Mesenteric fat pad (tissue), 1 donor: ENCODE measurements at regions not wholly inside any gene's neighbourhood (a gene's known extent, or its start where the extent isn't known, plus 50 kb on each side); places are given as distances from the start of the nearest gene placed in this dataset.
"Not testable (repeated sequence)": the region's sequence is repeated elsewhere in the genome, so short reads cannot be mapped to it uniquely, and the experiment has no call there.

Source experiments
- DNase-seq: peaks from one replicate; pipeline ENCODE4 v3.0.0-alpha.2; 2020; ENCODE audit warnings: low spot score
- donor health status: DM: yes; HTN: yes; CAD: no.

GRCh38 chr1:38787041-38787440 lies 72.5 kb downstream of the RRAGC start:
- DNase-seq, result no peak

GRCh38 chr1:38786040-38786436 lies 73.5 kb downstream of the RRAGC start:
- no peak for DNase-seq

- DNase-seq, result no peak
Measured at GRCh38 chr1:38785285-38786039, 74.1 kb downstream of the RRAGC start.

- DNase-seq, result no peak
Measured at GRCh38 chr1:38784452-38785284, 74.9 kb downstream of the RRAGC start.

DNA sequence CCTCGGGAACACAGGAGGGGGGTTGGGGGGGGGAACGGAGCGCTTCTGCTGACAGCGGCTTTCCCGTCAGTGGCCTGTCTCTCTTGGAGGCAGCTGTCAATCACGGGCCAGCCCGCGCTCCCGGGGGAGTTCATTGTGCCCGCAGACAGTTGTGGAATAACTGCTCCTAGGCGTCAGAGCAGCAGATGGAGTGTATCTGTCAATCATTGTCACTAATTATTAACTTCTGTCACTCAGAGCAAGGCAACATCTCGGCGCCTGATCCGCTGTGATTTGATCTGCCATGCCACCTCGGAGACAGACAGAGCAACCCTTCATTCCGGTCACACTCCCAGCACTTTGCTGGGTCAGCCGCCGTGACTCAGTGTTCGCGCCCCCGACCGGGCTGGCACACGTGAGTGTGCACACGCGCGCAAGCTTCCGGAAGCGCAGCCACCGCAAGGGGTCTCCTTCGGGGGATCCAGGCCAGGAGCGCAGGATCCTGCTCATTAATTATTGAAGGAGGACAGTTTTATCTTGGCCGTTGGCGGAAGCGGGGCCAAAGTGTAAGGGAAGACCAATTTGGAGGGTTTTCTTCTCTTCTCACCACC lies 75.8 kb downstream of the RRAGC start:
- no peak for DNase-seq

GRCh38 chr1:38781872-38782617 lies 77.5 kb downstream of the RRAGC start:
- DNase-seq, result no peak

DNA sequence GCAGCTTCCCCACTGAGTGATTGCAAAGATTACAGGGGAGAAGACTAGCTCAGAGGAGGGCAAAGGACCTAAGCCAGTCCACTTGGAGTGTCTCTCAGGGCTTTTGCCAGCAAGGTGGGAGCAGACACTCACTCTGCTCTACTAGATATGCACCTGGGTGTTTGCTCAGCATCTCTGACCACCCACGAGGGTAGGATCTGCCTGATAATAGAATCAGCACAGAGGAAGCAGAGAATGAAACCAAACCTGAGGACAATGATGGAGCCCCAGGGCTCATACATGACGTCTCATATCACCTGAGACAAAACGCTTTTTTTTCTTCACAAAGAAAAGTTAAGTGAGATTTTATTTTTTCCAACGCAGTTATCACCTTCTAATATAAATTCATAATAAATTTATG lies 79.4 kb downstream of the RRAGC start:
- no peak for DNase-seq

- no peak for DNase-seq
Measured at GRCh38 chr1:38779491-38779890, 80.1 kb downstream of the RRAGC start.

- no peak for DNase-seq
Measured at GRCh38 chr1:38778521-38778920, 81.1 kb downstream of the RRAGC start.

GRCh38 chr1:38778051-38778450 lies 81.5 kb downstream of the RRAGC start:
- DNase-seq, result no peak

GRCh38 chr1:38777464-38777957 lies 82.1 kb downstream of the RRAGC start:
- DNase-seq, result no peak

DNA sequence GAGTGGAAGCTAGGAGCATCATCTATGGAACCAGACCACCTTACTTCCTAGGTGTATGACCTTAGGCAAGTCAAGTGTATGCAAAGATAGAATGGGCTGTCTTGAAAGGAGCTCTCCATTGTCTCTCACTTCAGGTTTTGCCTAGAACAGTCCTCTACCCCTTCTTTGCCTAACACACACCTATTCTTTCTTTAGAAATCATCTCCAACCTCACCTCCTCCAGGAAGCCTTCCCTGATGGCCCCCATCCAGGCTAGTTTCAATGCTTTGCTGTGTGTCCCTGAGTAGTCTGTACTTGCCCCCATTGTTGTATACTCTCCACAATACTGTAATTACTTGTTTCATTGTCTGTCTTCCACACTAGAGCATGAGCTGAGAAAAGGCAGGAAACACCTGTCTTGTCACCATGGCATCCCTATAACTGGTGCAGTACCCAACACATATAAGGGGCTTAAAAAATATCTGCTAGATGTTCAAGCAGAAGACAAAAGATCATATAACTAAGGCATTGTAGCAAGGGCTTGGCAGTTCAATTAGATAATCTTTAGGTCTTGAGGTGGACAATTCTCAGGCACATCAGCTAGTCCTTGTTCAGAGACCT lies 83.0 kb downstream of the RRAGC start:
- DNase-seq, result no peak

DNA sequence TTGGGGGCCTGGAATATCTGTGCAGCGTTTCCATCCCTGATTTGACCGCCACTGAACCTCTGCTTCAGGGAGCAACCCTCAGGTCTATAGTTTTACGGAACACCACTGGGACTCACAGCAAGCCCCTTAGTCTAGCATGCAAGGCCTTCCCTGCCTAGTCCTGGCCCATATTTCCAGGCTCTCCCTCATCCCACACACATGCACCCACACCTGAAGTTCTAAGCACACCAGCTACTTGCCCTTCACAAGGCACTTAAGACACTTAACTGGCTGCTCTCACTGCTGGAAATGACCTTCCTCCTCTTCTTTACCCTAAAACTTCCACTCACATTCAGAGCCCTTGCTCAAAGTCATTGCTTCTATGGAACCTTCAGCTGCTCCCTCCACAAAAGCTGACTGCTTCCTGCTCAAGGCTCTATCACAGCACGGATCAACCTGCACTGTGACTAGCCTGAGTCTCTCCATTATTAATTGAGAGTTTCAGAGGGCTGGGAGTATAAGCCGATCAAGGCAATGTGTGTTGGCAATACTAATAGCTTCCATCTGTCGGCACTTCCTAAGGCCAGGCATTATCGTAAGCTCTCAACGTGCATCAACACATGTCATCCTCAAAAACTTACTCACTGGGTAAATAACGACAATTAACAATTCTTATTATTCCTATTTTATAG lies 84.3 kb downstream of the RRAGC start:
- DNase-seq, result no peak

DNA sequence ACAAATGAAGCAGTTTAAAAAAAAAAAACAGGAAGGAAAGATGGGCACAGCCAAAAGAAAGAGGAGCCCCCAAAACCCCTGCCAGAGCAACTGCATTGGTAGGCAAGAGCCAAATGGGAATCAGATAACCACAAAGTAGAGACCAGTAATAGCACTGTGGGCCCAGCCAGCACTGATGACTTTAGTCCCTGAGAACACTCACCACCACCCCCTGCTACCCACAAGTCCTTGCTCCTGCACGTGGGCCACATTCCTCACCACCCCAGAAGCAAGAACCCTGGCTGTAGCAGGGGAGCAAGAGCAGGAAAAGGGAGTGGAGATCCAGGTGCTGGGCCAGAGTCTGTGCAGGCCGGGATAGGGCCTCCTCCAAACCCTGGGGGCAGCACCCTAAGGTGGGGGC lies 86.1 kb downstream of the RRAGC start:
- no peak for DNase-seq

DNA sequence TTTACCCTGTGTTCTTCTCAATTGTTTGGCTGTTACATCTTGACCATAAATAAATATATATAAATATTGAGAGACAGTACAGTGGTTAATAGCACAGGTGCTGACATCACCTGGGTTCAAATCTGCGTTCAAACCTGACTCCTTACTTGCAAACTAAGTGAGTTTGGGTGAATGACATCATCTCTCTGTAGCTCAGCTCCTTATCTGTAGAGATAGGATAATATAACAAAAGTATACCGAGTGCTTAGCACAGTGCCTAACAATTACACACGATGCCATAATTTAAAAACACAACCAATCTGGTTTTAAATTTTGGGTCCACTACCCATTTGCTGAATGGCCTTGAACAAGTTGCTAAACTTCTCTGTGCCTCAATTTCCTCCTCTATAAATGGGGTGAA lies 86.6 kb downstream of the RRAGC start:
- DNase-seq, result no peak

DNA sequence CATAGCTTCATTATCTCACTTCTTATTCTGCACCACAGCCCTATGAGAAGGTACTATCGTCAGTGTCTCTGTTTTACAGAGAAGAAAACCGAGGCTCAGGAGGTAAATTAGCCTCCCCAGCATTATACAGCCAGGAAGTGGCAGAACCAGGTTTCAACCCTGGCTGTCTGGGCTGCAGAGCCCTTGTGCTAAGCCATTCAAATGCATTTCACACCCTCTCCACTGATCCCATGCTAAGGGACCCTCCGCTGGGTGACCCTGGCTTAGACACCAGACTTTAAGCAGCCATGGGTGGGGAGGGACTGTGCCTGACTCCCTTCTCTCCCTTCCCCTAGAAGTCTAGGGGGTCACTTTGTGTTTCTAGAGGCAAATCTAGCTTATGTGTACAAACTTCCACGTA lies 87.5 kb downstream of the RRAGC start:
- no peak for DNase-seq

DNA sequence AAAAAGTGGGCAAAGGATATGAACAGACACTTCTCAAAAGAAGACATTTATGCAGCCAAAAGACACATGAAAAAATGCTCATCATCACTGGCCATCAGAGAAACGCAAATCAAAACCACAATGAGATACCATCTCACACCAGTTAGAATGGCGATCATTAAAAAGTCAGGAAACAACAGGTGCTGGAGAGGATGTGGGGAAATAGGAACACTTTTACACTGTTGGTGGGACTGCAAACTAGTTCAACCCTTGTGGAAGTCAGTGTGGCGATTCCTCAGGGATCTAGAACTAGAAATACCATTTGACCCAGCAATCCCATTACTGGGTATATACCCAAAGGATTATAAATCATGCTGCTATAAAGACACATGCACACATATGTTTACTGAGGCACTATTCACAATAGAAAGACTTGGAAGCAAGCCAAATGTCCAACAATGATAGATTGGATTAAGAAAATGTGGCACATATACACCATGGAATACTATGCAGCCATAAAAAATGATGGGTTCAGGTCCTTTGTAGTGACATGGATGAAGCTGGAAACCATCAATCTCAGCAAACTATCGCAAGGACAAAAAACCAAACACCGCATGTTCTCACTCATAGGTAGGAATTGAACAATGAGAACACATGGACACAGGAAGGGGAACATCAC lies 88.9 kb downstream of the RRAGC start:
- not testable (repeated sequence) for DNase-seq

DNA sequence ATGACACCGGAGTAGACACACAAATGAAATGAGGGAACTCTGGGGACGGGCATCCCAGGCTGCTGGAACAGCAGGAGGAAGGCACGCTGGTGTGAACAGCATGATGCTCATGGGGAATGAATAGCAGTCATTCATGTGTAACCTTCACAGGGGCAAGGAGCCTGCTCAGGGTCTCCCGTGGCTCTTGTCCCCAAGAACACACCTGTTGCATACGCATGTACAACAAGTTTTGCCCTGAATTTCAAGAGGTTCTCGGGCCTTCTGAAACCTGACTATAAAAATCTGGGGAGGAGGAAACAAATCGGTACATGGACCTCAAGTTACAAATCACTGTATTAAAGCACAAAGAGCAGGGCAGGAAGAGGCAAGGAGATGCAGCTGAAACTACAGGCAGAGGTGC lies 93.4 kb downstream of the RRAGC start:
- no peak for DNase-seq

DNA sequence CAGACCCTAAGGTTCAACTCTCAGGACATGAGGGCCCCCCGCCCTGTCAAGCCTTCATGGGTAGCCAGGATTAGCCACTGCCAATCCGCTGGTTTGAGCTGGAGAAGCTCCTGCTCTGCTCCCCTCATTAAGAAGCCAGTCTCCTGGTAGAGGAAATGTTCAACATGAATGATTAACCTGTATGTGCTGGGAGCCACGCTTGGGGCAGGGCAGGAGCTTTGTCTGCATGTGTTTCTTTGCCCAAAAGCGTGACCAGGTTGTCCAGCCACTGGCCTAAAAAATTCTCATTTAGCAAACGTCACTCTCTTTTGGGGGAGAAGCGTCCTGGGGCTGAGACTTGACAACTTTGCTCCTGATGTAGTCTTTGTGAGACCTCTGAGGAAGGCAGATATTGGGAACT lies 96.5 kb downstream of the RRAGC start:
- DNase-seq, result no peak

GRCh38 chr1:38760562-38760961 lies 99.0 kb downstream of the RRAGC start:
- no peak for DNase-seq
